Astrocyte (in vitro differentiated cells and primary cell): ENCODE measurements at regions not wholly inside any gene's neighbourhood (a gene's known extent, or its start where the extent isn't known, plus 50 kb on each side); places are given as distances from the start of the nearest gene placed in this dataset.
A peak's percentile ranks its signal among the peaks of the same experiment; 100 is the strongest.

Experiments
- DNase-seq: peaks from one replicate; pipeline ENCODE4 v3.0.0-alpha.2; 2010; ENCODE audit warnings: low read depth
- FAIRE-seq: peaks from 2 replicates; lab custom pipeline; 2011; peaks lifted over from hg19 to GRCh38; lab: Jason Lieb, UNC
- H2AFZ ChIP-seq: 2 replicates; pipeline ENCODE4 v1.6.0; 2012; ENCODE audit warnings: low read depth, low read length, inconsistent platforms
- H3K27ac ChIP-seq: 2 replicates; pipeline ENCODE4 v1.5.1; 2011; ENCODE audit warnings: low read depth, low read length, inconsistent platforms
- H3K27me3 ChIP-seq: 2 replicates; pipeline ENCODE4 v1.6.0; 2011; ENCODE audit warnings: low read length, inconsistent platforms; ENCODE audit not compliant: insufficient read depth
- H3K36me3 ChIP-seq: 2 replicates; pipeline ENCODE4 v1.5.1; 2011; ENCODE audit warnings: low read length, inconsistent platforms; ENCODE audit not compliant: insufficient read depth
- H3K4me1 ChIP-seq: 2 replicates; pipeline ENCODE4 v1.5.1; 2011; ENCODE audit warnings: low read length, inconsistent platforms; ENCODE audit not compliant: insufficient read depth
- H3K4me2 ChIP-seq: 2 replicates; pipeline ENCODE4 v1.6.0; 2012; ENCODE audit warnings: low read length, inconsistent platforms
- H3K4me3 ChIP-seq: 2 replicates; pipeline ENCODE4 v1.5.1; 2011; ENCODE audit warnings: low read depth, mild to moderate bottlenecking, low read length, inconsistent platforms; ENCODE audit not compliant: insufficient read depth
- H3K79me2 ChIP-seq: 2 replicates; pipeline ENCODE4 v1.6.0; 2012; ENCODE audit warnings: mild to moderate bottlenecking, low read length, inconsistent platforms; ENCODE audit not compliant: insufficient read depth
- H3K9ac ChIP-seq: 2 replicates; pipeline ENCODE4 v1.6.0; 2012; ENCODE audit warnings: mild to moderate bottlenecking, low read length, inconsistent platforms
- H3K9me3 ChIP-seq: 2 replicates; pipeline ENCODE4 v1.5.1; 2012; ENCODE audit warnings: low read depth, mild to moderate bottlenecking, low read length, inconsistent platforms; ENCODE audit not compliant: insufficient read depth
- H4K20me1 ChIP-seq: 2 replicates; pipeline ENCODE4 v1.6.0; 2012; ENCODE audit warnings: low read length, inconsistent platforms; ENCODE audit not compliant: insufficient read depth
- H3K27ac Mint-ChIP-seq: one replicate; pipeline ENCODE4 v1.8.0; 2021; ENCODE audit warnings: mild to moderate bottlenecking, mixed read lengths; ENCODE audit not compliant: unreplicated experiment
- H3K27me3 Mint-ChIP-seq: one replicate; pipeline ENCODE4 v1.8.0; 2021; ENCODE audit warnings: low read depth, mixed read lengths; ENCODE audit not compliant: unreplicated experiment
- H3K36me3 Mint-ChIP-seq: one replicate; pipeline ENCODE4 v1.8.0; 2021; ENCODE audit warnings: low read depth, mixed read lengths; ENCODE audit not compliant: unreplicated experiment
- H3K4me1 Mint-ChIP-seq: one replicate; pipeline ENCODE4 v1.8.0; 2021; ENCODE audit warnings: low read depth, mixed read lengths; ENCODE audit not compliant: unreplicated experiment
- H3K4me3 Mint-ChIP-seq: one replicate; pipeline ENCODE4 v1.8.0; 2021; ENCODE audit warnings: mild to moderate bottlenecking, moderate library complexity, mixed read lengths; ENCODE audit not compliant: unreplicated experiment
- H3K9me3 Mint-ChIP-seq: one replicate; pipeline ENCODE4 v1.8.0; 2021; ENCODE audit warnings: mild to moderate bottlenecking, mixed read lengths; ENCODE audit not compliant: unreplicated experiment
- CTCF ChIP-seq: IDR thresholded peaks from 2 replicates; pipeline ENCODE4 v1.5.1; 2011; ENCODE audit warnings: low read depth, mild to moderate bottlenecking, inconsistent platforms, low read length, moderate library complexity; ENCODE audit not compliant: insufficient read depth
- EZH2 ChIP-seq: IDR thresholded peaks from 2 replicates; pipeline ENCODE4 v1.6.1; 2012; ENCODE audit warnings: mild to moderate bottlenecking, low read length, inconsistent platforms; ENCODE audit not compliant: insufficient read depth

GRCh38 chr5:73363911-73364730, 84.5 kb downstream of the FOXD1 start:
- Histone ChIP-seq H4K20me1 (no peaks in the 10 kb centered on the region), H3K27me3 (no peaks in the 10 kb centered on the region), H3K36me3 (no peaks in the 10 kb centered on the region), H3K27ac (no peak overlapping the region), H3K9me3 (no peaks in the 10 kb centered on the region), H3K4me1 (peaks cover 25% of the 10 kb centered on the region), H3K9ac (no peak overlapping the region), H3K79me2 (no peaks in the 10 kb centered on the region), H3K4me3 (no peak overlapping the region), H3K4me2 (no peak overlapping the region), H2AFZ (no peak overlapping the region)
- Mint-ChIP-seq H3K4me1 (peaks cover 30% of the 10 kb centered on the region), H3K9me3 (peaks cover 8% of the 10 kb centered on the region), H3K27me3 (peaks cover 4% of the 10 kb centered on the region), H3K27ac (peak overlapping the region; percentile 55), H3K4me3 (no peak overlapping the region), H3K36me3 (no peaks in the 10 kb centered on the region)
- FAIRE-seq (peak; percentile 88), DNase-seq (peak; percentile 81)
- TF ChIP-seq CTCF = peak; percentile 11
- TF ChIP-seq EZH2 = no peak

GRCh38 chr5:73359395-73359794, 89.2 kb downstream of the FOXD1 start:
- Histone ChIP-seq H3K9me3 (no peaks in the 10 kb centered on the region), H3K36me3 (no peaks in the 10 kb centered on the region), H3K79me2 (no peaks in the 10 kb centered on the region), H2AFZ (no peak overlapping the region), H3K4me3 (no peak overlapping the region), H3K27me3 (no peaks in the 10 kb centered on the region), H3K9ac (no peak overlapping the region), H3K4me2 (no peak overlapping the region), H4K20me1 (no peaks in the 10 kb centered on the region), H3K4me1 (peaks cover 6% of the 10 kb centered on the region), H3K27ac (no peak overlapping the region)
- Mint-ChIP-seq H3K9me3 (peaks cover 8% of the 10 kb centered on the region), H3K27ac (no peak overlapping the region), H3K4me3 (no peak overlapping the region), H3K4me1 (peaks cover 15% of the 10 kb centered on the region), H3K27me3 (peaks cover 11% of the 10 kb centered on the region), H3K36me3 (peaks cover 3% of the 10 kb centered on the region)
- DNase-seq = no peak
- FAIRE-seq = no peak
- TF ChIP-seq EZH2 (no peak), CTCF (no peak)

GRCh38 chr5:73358366-73358765, 90.2 kb downstream of the FOXD1 start:
- H3K9ac ChIP-seq = no peak overlapping the region
- no peaks in the 10 kb centered on the region for H3K9me3 ChIP-seq
- Mint-ChIP-seq H3K4me1 (peaks cover 7% of the 10 kb centered on the region), H3K36me3 (peaks cover 5% of the 10 kb centered on the region), H3K9me3 (peaks cover 10% of the 10 kb centered on the region), H3K27ac (no peak overlapping the region), H3K4me3 (no peak overlapping the region), H3K27me3 (peaks cover 18% of the 10 kb centered on the region)
- no peaks in the 10 kb centered on the region for H3K36me3 ChIP-seq
- H4K20me1 ChIP-seq = no peaks in the 10 kb centered on the region
- H2AFZ ChIP-seq = no peak overlapping the region
- H3K4me1 ChIP-seq = no peaks in the 10 kb centered on the region
- TF ChIP-seq EZH2 (no peak), CTCF (no peak)
- peak; percentile 20 for FAIRE-seq
- H3K4me2 ChIP-seq = no peak overlapping the region
- no peak overlapping the region for H3K27ac ChIP-seq
- no peak overlapping the region for H3K4me3 ChIP-seq
- H3K27me3 ChIP-seq = no peaks in the 10 kb centered on the region
- DNase-seq = no peak
- H3K79me2 ChIP-seq = no peaks in the 10 kb centered on the region
